ENCODE measurements at regions not wholly inside any gene's neighbourhood (a gene's known extent, or its start where the extent isn't known, plus 50 kb on each side); places are given as distances from the start of the nearest gene placed in this dataset.

GRCh38 chr5:10106806-10107205, 142.9 kb downstream of the ATPSCKMT start:
- Mint-ChIP-seq H3K4me1 (no peaks in the 10 kb centered on the region), H3K27ac (no peak overlapping the region), H3K27me3 (ENCODE audit: low read depth in 3 of 3) (peaks cover 2 to 5% (median 4%) of the 10 kb centered on the region in 3 donors), H3K36me3 (no peaks in the 10 kb centered on the region), H3K9me3 (peaks cover 0 to 5% (median 2%) of the 10 kb centered on the region in 7 donors), H3K4me3 (no peak overlapping the region)
- intact Hi-C loops (cut with micrococcal nuclease) = no loop called here
- DNase-seq = no peak
- no peak overlapping the region for H2AFZ ChIP-seq (ENCODE audit: insufficient read depth, low read depth, low read length, poor library complexity, severe bottlenecking)
- peaks cover 0 to 2% of the 10 kb centered on the region in 2 donors for H3K9me3 ChIP-seq (replicated peaks in 1 of 2; ENCODE audit: control insufficient read depth in 1 of 2, insufficient read depth in 1 of 2, low read length in 2 of 2)
- no peak overlapping the region for H3K4me2 ChIP-seq (replicated peaks; ENCODE audit: extremely low read depth, low read length, poor library complexity, severe bottlenecking)
- no peaks in the 10 kb centered on the region for H3K36me3 ChIP-seq (replicated peaks in 1 of 2; ENCODE audit: control insufficient read depth in 1 of 2, insufficient read depth in 2 of 2, low read length in 2 of 2)
- no peak overlapping the region for H3K9ac ChIP-seq (ENCODE audit: insufficient read depth, low read length, poor library complexity, severe bottlenecking)
- no peak for TF ChIP-seq CTCF (IDR thresholded peaks at IDR 0.05)
- H3K4me3 ChIP-seq (replicated peaks in 1 of 3; ENCODE audit: low read depth in 2 of 3, low read length in 3 of 3) = no peak overlapping the region
- no peaks in the 10 kb centered on the region for H4K20me1 ChIP-seq (ENCODE audit: insufficient read depth, low read length)
- no peaks in the 10 kb centered on the region for H3K27me3 ChIP-seq (ENCODE audit: control insufficient read depth in 2 of 2, insufficient read depth in 2 of 2, low read length in 2 of 2)
- H3K4me1 ChIP-seq (ENCODE audit: control insufficient read depth in 1 of 2, insufficient read depth in 2 of 2, low read length in 2 of 2) = no peaks in the 10 kb centered on the region
- WGBS (ENCODE audit: insufficient coverage) = no CpG with 5 or more reads among the region's 1 CpG
- H3K79me2 ChIP-seq (ENCODE audit: insufficient read depth, low read length) = no peaks in the 10 kb centered on the region
- no peak overlapping the region for H3K27ac ChIP-seq (ENCODE audit: low read depth in 1 of 2, low read length in 2 of 2)

GRCh38 chr5:10106285-10106684, 143.4 kb downstream of the ATPSCKMT start:
- Mint-ChIP-seq H3K27me3 (ENCODE audit: low read depth in 3 of 3) (peaks cover 0 to 5% (median 4%) of the 10 kb centered on the region in 3 donors), H3K36me3 (no peaks in the 10 kb centered on the region), H3K9me3 (peaks cover 0 to 7% (median 2%) of the 10 kb centered on the region in 7 donors), H3K4me3 (no peak overlapping the region), H3K4me1 (no peaks in the 10 kb centered on the region), H3K27ac (no peak overlapping the region)
- Histone ChIP-seq H3K27me3 (ENCODE audit: control insufficient read depth in 2 of 2, insufficient read depth in 2 of 2, low read length in 2 of 2) (no peaks in the 10 kb centered on the region), H4K20me1 (ENCODE audit: insufficient read depth, low read length) (no peaks in the 10 kb centered on the region), H3K9me3 (replicated peaks in 1 of 2; ENCODE audit: control insufficient read depth in 1 of 2, insufficient read depth in 1 of 2, low read length in 2 of 2) (peaks cover 0 to 2% of the 10 kb centered on the region in 2 donors), H3K27ac (ENCODE audit: low read depth in 1 of 2, low read length in 2 of 2) (no peak overlapping the region), H3K79me2 (ENCODE audit: insufficient read depth, low read length) (no peaks in the 10 kb centered on the region), H2AFZ (ENCODE audit: insufficient read depth, low read depth, low read length, poor library complexity, severe bottlenecking) (no peak overlapping the region), H3K9ac (ENCODE audit: insufficient read depth, low read length, poor library complexity, severe bottlenecking) (no peak overlapping the region), H3K4me2 (replicated peaks; ENCODE audit: extremely low read depth, low read length, poor library complexity, severe bottlenecking) (no peak overlapping the region), H3K4me1 (ENCODE audit: control insufficient read depth in 1 of 2, insufficient read depth in 2 of 2, low read length in 2 of 2) (no peaks in the 10 kb centered on the region), H3K4me3 (replicated peaks in 1 of 3; ENCODE audit: low read depth in 2 of 3, low read length in 3 of 3) (no peak overlapping the region), H3K36me3 (replicated peaks in 1 of 2; ENCODE audit: control insufficient read depth in 1 of 2, insufficient read depth in 2 of 2, low read length in 2 of 2) (no peaks in the 10 kb centered on the region)
- intact Hi-C loops (cut with micrococcal nuclease) = no loop called here
- 100% methylated on average over 1 of the region's 2 CpGs for WGBS (ENCODE audit: insufficient coverage)
- no peak for TF ChIP-seq CTCF (IDR thresholded peaks at IDR 0.05)
- no peak for DNase-seq
